Left renal cortex interstitium (tissue), 4 donors: ENCODE measurements at regions not wholly inside any gene's neighbourhood (a gene's known extent, or its start where the extent isn't known, plus 50 kb on each side); places are given as distances from the start of the nearest gene placed in this dataset.

Experiments used
- DNase-seq, 4 donors: peaks; one replicate each; pipeline ENCODE4 v3.0.0-alpha.2; 2013; ENCODE audit warnings: low read depth in 4 of 4, low spot score in 2 of 4, missing footprints in 1 of 4

DNA sequence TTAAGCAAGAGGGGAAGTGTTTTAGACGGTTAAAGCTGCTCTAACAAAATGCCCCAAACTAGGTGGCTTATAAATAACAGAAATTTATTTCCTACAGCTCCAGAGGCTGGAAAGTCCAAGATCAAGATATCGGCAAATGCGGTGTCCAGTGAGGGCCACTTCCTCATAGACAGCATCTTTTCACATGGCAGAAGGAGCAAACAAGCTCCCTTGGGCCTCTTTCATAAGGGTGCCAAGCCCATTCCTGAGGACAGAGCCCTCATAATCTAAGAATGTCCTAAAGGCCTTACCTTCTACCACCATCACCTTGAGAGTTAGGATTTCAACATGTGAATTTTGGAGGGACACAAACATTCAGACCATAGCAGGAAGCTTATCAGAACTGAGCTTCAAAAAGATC, 57.3 kb upstream of the PPP1CB start:
- no peak for DNase-seq

DNA sequence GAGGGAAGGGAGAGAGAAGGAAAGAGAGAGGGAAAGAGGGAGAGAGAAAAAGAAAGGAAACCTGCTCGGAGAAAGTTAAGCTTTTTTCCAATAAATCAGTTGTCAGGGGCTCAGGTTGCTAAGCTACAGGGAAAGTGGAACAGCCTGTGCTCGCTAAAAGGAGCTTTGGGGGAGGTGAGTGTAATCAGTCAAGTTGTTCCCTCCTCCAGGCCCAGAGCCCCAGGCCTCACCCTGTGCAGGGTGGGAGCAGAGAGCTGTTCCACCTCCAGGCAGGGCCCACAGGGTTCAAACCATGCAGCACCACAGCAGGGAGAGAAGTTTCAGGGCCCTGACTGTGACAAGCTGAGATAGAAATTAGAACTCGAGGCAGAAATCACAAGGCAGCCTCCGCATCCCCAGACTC, 56.4 kb upstream of the PPP1CB start:
- peak in 2 of 4 donors; percentile 69 to 74 for DNase-seq

- DNase-seq = no peak
Observed at GRCh38 chr2:28696261-28696660, 55.4 kb upstream of the PPP1CB start.

- DNase-seq = no peak
Observed at GRCh38 chr2:28697602-28698149, 54.0 kb upstream of the PPP1CB start.

DNA sequence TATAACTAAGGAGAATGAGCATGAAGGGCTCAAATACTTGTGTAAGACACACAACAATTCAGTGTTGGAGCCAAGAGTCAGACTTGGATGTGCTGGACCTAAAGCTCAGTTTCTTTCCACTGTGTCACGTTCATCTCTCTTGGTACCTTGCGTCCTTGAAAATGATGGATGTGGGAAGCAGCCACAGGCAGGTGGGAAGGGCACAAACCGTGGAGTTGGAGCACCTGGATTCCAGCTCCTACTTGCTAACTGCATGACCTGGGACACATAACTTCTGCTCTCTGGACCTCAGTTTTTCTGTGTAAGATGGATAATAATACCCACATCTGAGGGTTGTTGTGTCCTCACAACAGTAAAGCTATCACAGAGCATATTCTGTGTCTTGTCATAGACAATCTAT, 53.1 kb upstream of the PPP1CB start:
- no peak for DNase-seq
